AG08396 (cell line): ENCODE measurements at regions not wholly inside any gene's neighbourhood (a gene's known extent, or its start where the extent isn't known, plus 50 kb on each side); places are given as distances from the start of the nearest gene placed in this dataset.
"Not testable (repeated sequence)": the region's sequence is repeated elsewhere in the genome, so short reads cannot be mapped to it uniquely, and the experiment has no call there.

Source experiments
- DNase-seq: peaks from one replicate; pipeline ENCODE4 v3.0.0; 2012; ENCODE audit warnings: low spot score, mixed read lengths

DNA sequence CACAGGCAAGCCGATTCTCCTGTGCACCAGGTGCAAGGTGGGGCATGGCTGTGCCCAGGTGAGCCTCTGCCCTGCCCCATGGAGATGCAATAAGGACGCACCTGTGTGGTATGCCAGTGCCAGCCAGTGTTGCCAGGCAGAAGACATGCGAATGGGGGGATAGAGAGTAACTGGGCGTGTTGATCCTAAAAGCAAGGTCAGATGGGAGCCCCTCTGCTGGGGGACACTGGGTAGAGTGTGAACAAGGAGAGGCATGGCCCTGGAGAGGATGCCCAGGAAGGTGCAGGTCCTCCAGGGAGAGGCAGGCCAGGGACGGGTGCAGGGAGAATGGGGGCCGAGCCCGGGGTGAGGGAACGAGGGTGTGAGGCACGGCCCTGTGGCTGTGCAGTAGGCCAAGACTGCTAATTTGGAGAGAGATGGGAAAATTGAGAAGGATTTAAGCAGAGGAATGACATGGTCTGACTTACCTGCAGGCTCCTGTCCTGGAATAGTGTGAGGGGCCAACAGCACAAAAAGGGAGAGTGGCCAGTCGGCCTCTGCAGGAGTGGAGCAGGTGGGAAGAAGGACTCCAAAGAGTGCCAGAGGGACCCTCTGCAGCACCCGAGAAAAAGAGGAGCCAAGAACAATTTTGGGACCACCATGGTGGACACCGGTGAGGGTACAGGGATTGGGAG lies 690.4 kb upstream of the HS6ST1 start:
- no peak for DNase-seq

DNA sequence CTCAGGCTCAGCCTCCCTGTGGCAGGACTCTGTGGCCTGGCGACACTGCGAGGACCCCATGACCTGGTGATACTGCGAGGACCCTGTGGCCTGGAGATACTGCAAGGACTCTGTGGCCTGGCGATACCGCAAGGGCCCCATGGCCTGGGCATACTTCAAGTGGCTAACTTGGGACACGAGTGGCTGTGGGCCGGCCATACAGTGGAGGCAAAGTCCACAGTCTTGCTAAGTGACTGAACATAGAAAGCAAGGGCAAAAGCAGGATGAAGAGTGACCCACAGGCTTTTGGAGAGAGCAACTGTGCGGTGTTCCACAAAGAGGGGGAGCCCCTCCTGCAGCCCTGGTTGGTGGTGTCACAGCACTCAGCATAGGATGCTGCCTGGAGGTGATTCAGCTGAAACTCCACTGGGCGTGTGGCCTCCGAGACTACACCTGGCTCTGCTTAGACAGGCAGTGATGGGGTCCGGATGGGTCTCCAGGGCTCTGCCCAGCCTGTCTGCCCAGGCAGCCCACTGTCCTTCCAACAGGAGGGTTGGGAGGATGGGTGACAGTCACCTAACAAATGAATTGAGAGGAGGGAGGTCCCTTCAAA lies 691.0 kb upstream of the HS6ST1 start:
- DNase-seq: no peak

DNA sequence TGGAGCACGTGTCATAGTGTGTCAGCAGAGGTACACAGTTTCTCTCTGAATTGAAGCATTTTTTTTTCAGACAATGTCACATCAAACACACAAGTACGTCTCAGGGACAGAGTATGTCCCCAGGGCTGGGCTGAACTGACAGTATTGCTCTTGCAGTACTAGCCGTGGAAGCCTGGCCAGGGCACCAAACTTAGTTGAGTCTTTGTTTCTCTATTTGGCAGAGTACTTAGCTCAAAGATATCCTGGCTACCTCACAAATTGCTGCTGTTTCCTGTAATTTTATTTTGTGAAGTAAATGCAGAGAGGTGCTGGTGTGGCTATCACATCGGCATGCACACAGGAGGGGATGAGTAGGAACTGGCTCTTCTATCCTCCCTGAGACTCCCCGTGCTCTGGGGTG lies 691.6 kb upstream of the HS6ST1 start:
- no peak for DNase-seq

DNA sequence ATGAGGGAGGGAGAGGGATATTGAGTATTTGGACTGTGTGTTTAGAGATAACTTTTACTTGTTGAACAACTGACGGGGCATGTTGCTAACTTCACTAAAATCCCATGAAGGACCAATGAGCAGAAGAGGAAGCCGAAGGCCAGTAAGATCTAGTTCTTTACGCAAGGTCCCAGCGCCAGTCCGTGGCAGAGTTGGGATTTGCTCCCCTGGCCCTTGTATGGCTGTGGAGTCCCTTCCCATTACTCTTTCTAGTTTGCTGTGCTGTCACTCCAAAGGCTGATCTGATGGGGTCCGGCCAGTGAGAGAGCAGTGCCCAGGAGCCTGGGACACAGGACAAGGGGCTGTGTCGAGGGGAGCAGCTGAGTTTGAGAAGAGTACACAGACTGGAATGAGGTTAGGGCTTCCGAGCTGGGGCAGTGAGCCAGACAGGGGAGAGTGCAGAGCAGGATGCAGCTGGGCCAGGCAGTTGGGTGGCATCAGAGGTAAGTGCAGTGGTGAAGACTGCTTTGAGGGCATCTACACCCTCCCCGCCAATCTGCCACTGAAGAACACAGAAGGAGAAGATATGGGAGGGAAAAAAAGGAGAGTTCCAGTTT lies 692.9 kb upstream of the HS6ST1 start:
- DNase-seq: no peak

DNA sequence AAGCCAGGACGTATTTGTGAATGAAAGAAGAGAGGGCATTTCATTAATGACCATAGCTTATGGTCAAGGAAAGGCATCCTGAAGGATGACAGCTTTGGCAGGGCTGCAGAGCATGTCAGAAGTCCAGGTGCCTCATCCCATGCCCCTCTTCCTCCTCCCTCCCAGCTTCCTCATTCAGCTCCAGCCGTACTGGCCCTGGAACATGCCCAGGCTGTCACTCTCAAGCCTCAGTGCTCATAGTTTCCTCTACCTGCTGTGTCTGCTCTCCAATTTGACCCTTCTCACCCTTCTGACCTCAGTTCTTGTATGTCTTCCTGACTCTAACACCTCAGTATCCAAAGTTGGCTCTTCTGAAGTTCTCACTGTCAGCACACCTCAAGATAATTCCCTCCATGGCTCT lies 695.8 kb upstream of the HS6ST1 start:
- DNase-seq: no peak

DNA sequence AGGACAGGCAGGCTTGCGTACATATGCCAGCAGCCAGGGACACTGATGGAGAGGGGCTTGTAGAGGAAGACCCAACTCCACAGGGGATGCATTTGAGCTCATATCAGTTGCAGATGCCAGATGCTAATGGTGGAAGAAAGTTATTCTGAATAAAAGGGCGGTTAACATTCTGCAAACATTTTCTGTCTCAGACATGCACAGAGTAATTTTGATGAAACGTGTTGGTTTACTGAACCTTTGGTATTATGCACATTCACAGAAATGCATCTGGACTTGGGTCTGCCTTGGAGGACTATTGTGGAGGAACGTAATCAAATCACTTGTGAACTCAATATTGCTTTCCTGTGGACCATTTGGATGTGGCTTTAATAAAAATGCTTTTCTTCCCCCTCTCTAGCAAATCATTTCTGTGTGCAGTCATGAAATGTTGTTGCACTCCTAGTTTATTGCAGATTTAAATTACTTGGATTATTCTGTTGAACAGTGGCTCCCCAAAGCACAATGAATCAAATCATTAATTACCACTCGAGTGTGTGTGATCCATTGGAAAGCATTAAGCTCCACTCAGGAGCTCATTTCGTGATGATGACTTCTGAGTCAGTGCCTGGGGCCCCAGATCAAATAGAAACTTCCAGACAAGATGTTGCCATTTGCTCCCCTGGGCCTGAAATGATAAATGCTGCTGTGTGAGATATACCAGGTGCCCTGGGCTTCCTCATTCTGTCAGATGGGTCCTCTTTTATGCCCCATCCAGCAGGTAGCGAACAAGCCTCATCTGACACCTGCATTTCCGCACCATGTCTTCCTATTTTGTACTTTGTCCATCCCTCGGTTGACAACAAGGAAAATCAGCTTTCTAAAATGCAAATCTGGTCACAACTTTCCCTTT lies 697.0 kb upstream of the HS6ST1 start:
- DNase-seq: no peak

DNA sequence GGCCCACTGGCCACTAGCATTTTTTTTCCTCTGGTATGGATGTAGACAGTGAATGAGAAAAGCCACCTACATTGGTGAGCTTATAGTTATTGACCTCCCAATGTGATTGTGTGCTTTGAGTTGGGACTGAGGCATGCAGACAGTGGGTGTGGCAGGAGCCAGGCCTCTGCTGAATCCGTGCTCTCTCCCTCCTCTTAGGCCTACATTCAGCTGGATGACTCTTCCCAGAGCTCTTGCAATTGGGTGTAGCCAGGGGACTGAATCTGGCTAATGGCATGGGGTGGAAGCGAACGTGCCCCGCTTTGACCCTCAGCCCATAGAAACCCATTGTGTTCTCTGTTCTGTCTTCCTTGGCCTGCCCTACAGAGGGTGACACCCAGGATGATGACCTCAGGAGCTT lies 698.3 kb upstream of the HS6ST1 start:
- no peak for DNase-seq

DNA sequence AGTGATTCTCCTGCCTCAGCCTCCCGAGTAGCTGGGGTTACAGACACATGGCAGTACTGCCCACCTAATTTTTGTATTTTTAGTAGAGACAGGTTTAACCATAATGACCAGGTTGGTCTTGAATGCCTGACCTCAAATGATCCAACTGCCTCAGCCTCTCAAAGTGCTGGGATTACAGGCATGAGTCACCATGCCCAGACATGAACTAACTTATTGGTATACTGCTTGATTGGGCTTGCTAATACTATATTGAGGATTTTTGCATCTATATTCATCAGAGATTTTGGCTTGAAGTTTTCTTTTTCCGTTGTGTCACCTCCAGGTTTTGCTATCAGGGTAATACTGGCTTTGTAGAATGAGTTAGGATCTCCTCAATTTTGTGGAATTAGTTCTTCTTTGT lies 706.1 kb upstream of the HS6ST1 start:
- DNase-seq: no peak

DNA sequence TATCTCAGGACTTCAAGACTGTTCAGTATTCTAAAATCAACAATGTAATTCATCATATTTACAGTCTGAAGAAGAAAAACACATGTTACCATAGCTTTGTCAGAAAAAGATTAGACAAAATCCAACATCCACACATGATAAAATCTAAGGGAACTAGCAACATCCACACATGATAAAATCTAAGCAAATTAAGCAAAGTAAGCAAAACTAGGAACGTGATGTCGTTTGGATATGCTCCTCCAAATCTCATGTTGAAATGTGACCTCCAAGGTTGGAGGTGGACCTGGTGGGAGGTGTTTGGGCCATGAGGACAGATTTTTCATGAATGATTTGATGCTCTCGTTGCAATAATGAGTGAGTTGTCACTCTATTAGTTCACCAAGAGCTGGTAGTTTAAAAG lies 717.3 kb upstream of the HS6ST1 start:
- DNase-seq: no peak

DNA sequence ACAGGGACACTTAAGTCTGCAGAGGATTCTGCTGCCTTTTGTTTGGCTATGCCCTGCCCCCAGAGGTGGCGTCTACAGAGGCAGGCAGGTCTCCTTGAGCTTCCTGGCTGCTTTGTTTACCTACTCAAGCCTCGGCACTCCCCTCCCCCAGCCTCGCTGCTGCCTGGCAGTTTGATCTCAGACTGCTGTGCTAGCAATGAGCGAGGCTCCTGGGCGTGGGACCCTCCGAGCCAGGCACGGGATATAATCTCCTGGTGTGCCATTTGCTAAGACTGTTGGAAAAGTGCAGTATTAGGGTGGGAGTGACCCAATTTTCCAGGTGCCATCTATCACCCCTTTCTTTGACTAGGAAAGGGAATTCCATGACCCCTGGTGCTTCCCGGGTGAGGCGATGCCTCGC lies 725.0 kb upstream of the HS6ST1 start:
- DNase-seq: not testable (repeated sequence)

DNA sequence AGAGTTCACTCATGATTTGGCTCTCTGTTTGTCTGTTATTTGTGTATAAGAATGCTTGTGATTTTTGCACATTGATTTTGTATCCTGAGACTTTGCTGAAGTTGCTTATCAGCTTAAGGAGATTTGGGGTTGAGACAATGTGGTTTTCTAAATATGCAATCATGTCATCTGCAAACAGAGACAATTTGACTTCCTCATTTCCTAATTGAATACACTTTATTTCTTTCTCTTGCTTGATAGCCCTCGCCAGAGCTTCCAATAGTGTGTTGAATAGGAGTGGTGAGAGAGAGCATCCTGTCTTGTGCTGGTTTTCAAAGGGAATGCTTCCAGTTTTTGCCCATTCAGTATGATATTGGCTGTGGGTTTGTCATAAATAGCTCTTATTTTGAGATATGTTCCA lies 727.8 kb upstream of the HS6ST1 start:
- DNase-seq: not testable (repeated sequence)

DNA sequence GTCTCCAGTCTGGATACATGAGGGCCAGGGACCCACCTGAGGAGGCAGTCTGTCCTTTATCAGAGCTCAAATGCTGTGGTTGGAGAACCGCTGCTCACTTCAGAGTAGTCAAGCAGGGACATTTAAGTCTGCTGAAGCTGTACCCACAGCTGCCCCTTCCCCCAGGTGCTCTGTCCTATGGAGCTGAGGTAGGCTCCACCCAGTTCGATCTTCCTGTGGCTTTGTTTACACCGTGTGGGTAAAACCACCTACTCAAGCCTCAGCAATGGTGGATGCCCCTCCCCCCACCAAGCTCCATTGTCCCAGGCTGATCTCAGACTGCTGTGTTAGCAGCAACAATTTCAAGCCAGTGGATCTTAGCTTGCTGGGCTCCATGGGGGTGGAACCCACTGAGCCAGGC lies 731.4 kb upstream of the HS6ST1 start:
- DNase-seq: no peak

DNA sequence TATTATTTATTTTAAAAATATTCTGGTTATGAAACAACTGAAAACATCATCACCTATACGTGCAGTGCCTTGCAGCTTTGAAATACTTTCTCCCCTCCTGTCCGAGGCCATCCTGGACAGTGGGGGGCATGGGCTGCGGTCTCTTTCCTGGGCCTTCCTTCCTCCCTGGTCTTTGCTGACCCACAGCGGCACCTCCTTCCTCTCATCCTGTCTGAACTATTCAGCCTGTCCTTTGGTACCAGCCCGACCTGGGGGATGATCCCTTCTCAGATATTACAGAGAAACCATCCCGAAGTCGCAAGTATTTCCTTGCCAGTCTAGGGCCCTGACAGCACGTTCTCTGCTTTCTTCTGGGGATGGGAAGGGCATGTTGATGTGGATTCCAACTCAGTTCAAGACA lies 736.6 kb upstream of the HS6ST1 start:
- DNase-seq: no peak

DNA sequence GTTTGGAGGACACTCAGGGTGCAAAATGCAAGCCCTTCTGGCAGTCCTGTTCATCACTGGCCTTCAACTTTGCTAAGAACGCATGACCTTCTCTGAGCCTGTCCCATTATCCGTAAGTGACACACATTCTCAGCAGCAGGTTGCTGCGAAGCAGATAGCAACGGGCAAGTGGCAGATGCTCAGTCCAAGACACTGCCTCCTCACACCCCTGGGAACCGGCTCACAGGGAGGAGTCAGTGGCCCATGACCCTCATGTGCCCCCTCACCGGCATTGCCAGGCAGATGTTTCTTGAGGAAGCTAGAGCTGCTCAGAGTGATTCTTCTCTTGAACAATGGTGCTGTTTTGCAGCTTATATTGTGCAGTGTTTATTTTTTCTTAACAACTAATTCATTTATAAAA lies 737.2 kb upstream of the HS6ST1 start:
- DNase-seq: no peak

DNA sequence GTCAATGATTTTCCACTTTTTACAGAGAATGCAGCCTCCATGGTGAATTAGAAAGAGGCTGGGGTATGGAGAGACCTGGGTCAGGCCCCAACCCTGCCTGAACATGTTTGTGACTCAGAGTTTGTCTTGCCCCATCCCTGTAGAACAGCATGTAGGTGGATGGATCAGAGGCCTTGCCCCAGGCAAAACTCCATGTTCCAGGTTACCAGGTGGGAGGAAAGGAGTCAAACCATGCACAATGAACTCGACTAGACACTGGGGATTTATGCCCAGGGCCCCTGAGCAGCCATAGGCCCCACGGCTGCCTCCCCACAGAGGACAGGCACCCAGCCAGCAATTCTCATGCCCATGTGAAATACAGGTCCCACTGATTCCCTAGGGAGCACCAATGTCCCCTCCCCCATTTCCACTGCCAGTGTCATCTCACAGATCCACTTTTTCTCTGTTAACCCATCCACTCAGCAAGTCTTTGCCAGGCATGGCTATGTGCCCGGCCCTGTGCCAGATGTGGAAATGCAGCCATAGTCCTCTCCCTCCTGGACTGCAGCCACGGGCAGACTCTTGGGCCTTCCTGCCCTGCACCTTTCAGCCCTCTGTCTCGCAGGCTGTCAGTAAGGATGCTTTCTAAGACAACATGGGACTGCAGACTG lies 737.8 kb upstream of the HS6ST1 start:
- no peak for DNase-seq

DNA sequence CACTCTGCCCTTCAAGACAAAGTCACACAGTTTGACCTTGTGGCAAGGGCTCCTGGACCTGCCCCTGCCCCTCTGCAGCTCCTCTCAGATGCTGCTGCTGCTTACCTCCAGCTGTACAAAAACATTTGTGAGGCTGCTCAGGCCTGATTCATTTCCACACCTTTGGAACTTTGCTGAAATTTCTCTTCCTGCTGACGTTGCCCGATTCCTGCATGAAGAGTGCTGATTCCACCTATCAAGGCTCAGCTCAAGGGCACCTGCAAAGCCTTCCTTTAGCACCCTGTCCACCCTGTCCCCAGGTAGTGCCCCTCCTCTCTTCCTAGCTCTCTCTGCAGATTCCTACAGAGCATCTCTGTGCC lies 738.3 kb upstream of the HS6ST1 start:
- DNase-seq: no peak

DNA sequence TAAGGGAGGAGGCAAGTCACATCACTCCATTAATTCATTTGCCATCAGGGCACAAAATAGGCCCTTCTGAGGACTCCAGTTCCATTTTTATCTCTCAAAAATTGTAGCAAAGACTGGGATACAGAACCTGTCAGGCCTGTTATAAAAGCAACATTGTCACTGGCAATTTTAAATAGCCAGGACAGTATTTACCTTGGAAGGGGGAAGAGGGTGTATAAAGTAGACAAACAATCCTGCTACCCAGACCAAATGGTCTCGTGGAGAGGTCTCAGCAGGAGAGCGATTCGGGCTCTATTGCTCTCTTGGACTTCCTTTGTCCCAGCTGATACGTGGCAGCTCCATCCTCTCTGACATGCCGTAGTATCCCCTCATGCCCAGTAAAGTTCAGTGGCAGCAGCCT lies 740.3 kb upstream of the HS6ST1 start:
- DNase-seq: no peak

DNA sequence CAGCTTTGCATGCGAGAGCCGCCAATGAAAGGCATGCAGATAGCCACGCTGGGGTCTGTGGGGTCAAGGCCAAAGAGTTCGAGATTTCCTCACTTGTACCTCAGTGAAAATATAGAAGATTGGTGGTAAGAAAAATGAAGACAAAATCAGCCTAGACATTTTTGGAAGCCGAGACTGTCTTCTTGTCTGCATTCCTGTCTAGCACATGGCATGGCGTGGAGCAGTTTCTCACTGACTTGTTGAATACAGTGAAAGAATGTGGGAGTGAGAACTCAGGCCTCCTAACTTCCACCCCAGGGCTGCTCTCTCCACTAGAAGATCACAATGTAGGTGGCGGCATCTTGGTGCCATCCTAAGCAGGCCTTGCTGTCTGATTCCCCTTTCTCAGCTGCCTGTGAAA lies 740.8 kb upstream of the HS6ST1 start:
- DNase-seq: no peak

DNA sequence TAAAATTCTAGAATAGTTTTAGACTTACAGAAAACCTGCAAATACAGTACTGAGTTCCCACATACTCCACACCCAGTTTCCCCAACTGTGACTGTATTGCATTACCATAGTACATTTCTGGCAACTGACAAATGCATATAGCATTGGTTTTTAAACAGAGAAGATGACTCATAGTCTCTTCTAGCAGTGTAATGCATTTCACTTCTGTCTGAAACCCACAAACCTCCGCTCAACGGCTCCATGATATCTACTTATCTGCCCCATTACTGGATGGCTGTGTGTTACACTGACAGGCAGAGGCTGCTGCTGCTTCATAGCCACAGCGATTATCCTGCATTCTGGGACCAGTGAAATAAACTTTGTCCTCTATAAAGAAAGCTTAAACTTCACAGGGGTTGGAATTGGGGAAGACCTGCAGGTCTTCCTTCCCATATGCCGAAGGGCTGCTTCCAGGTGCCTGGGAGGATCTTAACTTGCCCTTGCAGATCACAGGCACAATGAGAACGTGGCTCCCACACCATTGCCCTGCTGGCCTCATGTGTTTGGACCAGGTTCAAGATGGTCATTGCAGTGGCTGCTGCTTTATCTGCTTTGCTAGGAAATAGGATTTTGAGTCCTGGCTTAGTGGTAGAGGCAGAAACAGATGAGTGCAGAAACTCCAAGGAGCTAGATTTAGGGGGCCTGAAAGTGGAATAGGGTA lies 742.6 kb upstream of the HS6ST1 start:
- no peak for DNase-seq

DNA sequence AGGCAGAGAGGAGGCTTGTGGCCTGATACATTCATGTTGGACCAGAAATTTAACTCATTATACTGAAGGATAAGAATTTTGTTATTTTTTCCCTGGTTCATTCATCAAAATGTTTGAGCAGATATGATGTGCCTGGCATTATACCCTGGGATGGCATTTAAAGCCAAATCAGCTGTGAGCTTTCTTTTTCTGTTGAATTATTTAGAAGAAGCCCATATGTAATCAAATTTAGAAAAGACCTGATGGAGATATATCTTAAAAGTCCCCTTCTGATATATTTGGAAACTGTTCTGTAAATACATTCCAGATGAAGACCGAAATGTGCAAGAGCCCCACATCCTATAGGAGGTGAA lies 743.1 kb upstream of the HS6ST1 start:
- no peak for DNase-seq

DNA sequence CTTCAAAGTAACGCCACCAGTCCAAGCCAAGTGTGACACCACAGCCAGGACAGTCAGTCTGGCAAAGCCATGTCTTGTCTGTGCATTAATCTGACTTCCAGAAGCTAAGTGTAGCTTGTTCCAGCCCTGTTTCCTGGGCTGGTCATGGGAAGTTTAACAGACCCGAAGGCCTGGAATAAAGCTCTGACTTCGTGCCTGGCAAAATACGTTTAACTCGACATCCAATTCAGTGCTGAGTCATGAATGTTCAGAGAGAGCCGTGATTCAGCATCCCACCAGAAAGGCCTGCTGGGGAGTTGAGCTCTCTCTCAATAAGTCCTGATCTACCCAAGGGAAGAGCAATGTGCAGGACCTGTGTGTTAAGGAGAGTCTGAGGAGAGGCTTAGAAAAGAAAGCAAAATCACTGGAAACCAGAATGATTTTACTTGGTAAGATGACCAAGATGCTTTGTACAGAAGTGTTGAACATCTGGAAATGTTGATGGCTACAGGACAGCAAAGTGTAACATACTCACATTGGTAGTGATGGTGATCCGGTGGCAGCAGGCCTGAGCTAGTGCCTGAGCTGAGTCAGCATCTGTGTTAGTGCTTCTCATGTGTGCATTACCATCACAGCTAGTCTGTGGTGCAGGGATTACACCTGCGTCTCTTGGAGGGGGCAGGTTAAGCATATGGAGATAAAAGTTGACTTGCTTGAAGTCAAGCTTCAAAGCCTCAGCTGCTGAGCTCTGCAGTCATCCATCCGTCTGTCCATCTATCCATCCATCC lies 743.7 kb upstream of the HS6ST1 start:
- no peak for DNase-seq
